GM12878 (cell line): ENCODE measurements at regions not wholly inside any gene's neighbourhood (a gene's known extent, or its start where the extent isn't known, plus 50 kb on each side); places are given as distances from the start of the nearest gene placed in this dataset.

Experiments used
- ATAC-seq: fragments of 200-7000 bp; cut with Tn5 transposase; 3 replicates; pipeline ENCODE4 v1.9.1; 2020; ENCODE audit warnings: mild to moderate bottlenecking, moderate library complexity
- BruUV-seq: library from RNA; stranded (reverse); fragments of 400-500 nt; replicated peaks from 2 replicates; lab custom pipeline; 2021; lab: Mats Ljungman, UMichigan
- CTCF ChIA-PET: fragments of 300-600 bp; sonication (Branson Sonifier 250); formaldehyde crosslinking; extraction: SDS; loops from one replicate; lab custom pipeline; 2021; ENCODE audit warnings: inconsistent platforms; lab: Yijun Ruan, JAX
- POLR2A ChIA-PET: fragments of 350-600 bp; formaldehyde crosslinking; extraction: SDS; loops from one replicate; lab custom pipeline; 2021; ENCODE audit warnings: inconsistent platforms; lab: Charles Lee
- RAD21 ChIA-PET: fragments of 300-600 bp; sonication (Branson Sonifier 250); formaldehyde crosslinking; loops from one replicate; lab custom pipeline; 2023; ENCODE audit warnings: antibody characterized with exemption; ENCODE audit not compliant: unreplicated experiment; lab: Charles Lee
- SMC1A ChIA-PET: fragments of 300-600 bp; sonication (Branson Sonifier 250); formaldehyde crosslinking; loops from one replicate; lab custom pipeline; 2023; ENCODE audit not compliant: unreplicated experiment, uncharacterized antibody; lab: Charles Lee
- DNase-seq: peaks from one replicate; pipeline ENCODE4 v3.0.0-alpha.2; 2011; ENCODE audit warnings: low read depth, low spot score
- FAIRE-seq: peaks from 3 replicates; lab custom pipeline; 2011; peaks lifted over from hg19 to GRCh38; lab: Jason Lieb, UNC
- H2AFZ ChIP-seq: 2 replicates; pipeline ENCODE4 v1.6.0; 2011; ENCODE audit warnings: low read depth, low read length, control low read depth; ENCODE audit not compliant: control insufficient read depth
- H3K27ac ChIP-seq: 2 replicates; pipeline ENCODE4 v1.5.1; 2011; ENCODE audit warnings: control low read depth; ENCODE audit not compliant: control insufficient read depth, insufficient read depth
- H3K27me3 ChIP-seq, 2 experiments: replicated peaks in 1 of 2; 2 replicates each; pipeline versions ENCODE4 v1.6.0 to v1.6.1; 2011; ENCODE audit warnings: low read length in 1 of 2; ENCODE audit not compliant: control insufficient read depth in 2 of 2, insufficient read depth in 2 of 2
- H3K36me3 ChIP-seq, 2 experiments: 2 replicates each; pipeline ENCODE4 v1.5.1; 2011; ENCODE audit warnings: low read length in 1 of 2; ENCODE audit not compliant: control insufficient read depth in 2 of 2, insufficient read depth in 2 of 2
- H3K4me1 ChIP-seq: 2 replicates; pipeline ENCODE4 v1.6.1; 2011; ENCODE audit warnings: mild to moderate bottlenecking, low read length, moderate library complexity, mixed read lengths; ENCODE audit not compliant: control insufficient read depth, insufficient read depth
- H3K4me2 ChIP-seq: 2 replicates; pipeline ENCODE4 v1.6.0; 2011; ENCODE audit warnings: control low read depth; ENCODE audit not compliant: control insufficient read depth, insufficient read depth
- H3K4me3 ChIP-seq: fragments of 200-600 bp; sonication (generic); 2 replicates; pipeline ENCODE4 v1.5.1; 2016
- H3K79me2 ChIP-seq: 2 replicates; pipeline ENCODE4 v1.6.0; 2011; ENCODE audit warnings: low read length; ENCODE audit not compliant: control insufficient read depth, insufficient read depth
- H3K9ac ChIP-seq: 2 replicates; pipeline ENCODE4 v1.8.0; 2011; ENCODE audit warnings: low read length, control low read depth, mixed read lengths; ENCODE audit not compliant: control insufficient read depth, insufficient read depth
- H3K9me3 ChIP-seq: replicated peaks from 3 replicates; pipeline ENCODE4 v1.5.1; 2011; ENCODE audit warnings: mild to moderate bottlenecking, low read length; ENCODE audit not compliant: control insufficient read depth, insufficient read depth
- H4K20me1 ChIP-seq: 2 replicates; pipeline ENCODE4 v1.6.0; 2011; ENCODE audit not compliant: control insufficient read depth, insufficient read depth
- ATF7 ChIP-seq: fragments of 450-650 bp; IDR thresholded peaks from 2 replicates; pipeline ENCODE4 v1.6.1; 2016; ENCODE audit warnings: low read depth, mild to moderate bottlenecking
- BHLHE40 ChIP-seq, 2 experiments: fragments of 450-650 bp in 1 of 2; IDR thresholded peaks; 2 replicates each; pipeline ENCODE4 v1.6.1; 2011 to 2017; ENCODE audit warnings: low read depth in 2 of 2, borderline replicate concordance in 1 of 2, improper control_type of control experiment in 1 of 2, low read length in 1 of 2, mild to moderate bottlenecking in 1 of 2
- NR2C1 ChIP-seq: fragments of 450-650 bp; IDR thresholded peaks from 2 replicates; pipeline ENCODE4 v1.6.1; 2017; ENCODE audit warnings: antibody characterized with exemption, mild to moderate bottlenecking, moderate library complexity
- USF2 ChIP-seq: IDR thresholded peaks from 2 replicates; pipeline ENCODE4 v1.6.1; 2011; ENCODE audit warnings: low read depth, low read length, improper control_type of control experiment, borderline replicate concordance
- ZSCAN29 ChIP-seq: fragments of 450-650 bp; IDR thresholded peaks from 2 replicates; pipeline ENCODE4 v1.6.1; 2017; ENCODE audit warnings: mild to moderate bottlenecking, moderate library complexity
- WGBS: methylation state at CpG from one replicate; pipeline ENCODE4 v1.1.6; 2016; ENCODE audit warnings: low lambda C conversion rate; ENCODE audit not compliant: insufficient replicate concordance, insufficient coverage; ENCODE audit errors: missing lambda C conversion rate; 5-methylcytosine and 5-hydroxymethylcytosine counted together
- in situ Hi-C: fragments of 300-500 bp; cut with MboI; formaldehyde crosslinking; loops from 9 replicates; pipeline ENCODE4 v1.14.3; 2018; ENCODE audit warnings: mixed read lengths
- intact Hi-C: fragments of 100-400 bp; cut with micrococcal nuclease; formaldehyde crosslinking; loops from one replicate; pipeline ENCODE4 v1.14.2; 2022; ENCODE audit not compliant: unreplicated experiment
- TF ChIP-seq, protein P1 (sequence below): IDR thresholded peaks from 2 replicates; pipeline ENCODE4 v1.6.1; 2012; ENCODE audit warnings: low read depth, low read length, improper control_type of control experiment
- TF ChIP-seq, protein P2 (sequence below): fragments of 450-650 bp; formaldehyde crosslinking; IDR thresholded peaks from 2 replicates; pipeline ENCODE4 v1.4.0; 2020; ENCODE audit warnings: mild to moderate bottlenecking, moderate library complexity
- TF ChIP-seq, protein P3 (sequence below): IDR thresholded peaks from 2 replicates; pipeline ENCODE4 v1.6.1; 2012; ENCODE audit warnings: improper control_type of control experiment, low read depth, low read length; ENCODE audit not compliant: insufficient replicate concordance

DNA sequence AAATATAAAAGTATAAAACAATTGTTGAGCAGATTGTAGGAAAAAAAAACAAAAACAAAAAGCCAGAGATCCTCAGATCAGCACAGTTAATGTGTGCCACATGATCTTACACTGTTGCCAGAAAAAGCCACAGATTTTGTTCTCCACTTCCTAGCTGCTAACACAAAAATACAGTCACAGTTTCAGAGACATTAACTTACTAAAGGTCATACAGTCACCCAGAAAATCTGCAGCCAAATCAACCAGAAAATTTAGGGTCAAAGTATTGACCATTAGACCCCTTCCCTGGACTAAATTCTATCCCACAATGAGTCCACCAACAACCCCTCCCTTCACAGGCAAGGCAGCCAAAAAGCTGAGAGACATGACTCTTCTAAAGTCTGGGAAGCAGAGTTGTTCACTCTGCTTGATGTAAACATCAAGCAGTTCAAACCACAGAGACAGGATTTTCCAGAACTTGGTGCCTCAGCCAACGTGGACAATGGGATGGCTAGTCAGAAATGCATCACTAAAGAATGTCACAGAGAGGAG is 59.1 kb downstream of the SST start:
- in situ Hi-C loops: no loop called here
- CTCF ChIA-PET: interaction anchor here (0.7 to 1.5 kb wide), 4 partner anchors 9 to 69 kb away, joined by 3 to 6 read pairs (median 4); no protein-coding TSS in a partner anchor
- TF ChIP-seq, protein P1, sequence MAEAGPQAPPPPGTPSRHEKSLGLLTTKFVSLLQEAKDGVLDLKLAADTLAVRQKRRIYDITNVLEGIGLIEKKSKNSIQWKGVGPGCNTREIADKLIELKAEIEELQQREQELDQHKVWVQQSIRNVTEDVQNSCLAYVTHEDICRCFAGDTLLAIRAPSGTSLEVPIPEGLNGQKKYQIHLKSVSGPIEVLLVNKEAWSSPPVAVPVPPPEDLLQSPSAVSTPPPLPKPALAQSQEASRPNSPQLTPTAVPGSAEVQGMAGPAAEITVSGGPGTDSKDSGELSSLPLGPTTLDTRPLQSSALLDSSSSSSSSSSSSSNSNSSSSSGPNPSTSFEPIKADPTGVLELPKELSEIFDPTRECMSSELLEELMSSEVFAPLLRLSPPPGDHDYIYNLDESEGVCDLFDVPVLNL: no peak
- TF ChIP-seq USF2: no peak
- TF ChIP-seq, protein P2, sequence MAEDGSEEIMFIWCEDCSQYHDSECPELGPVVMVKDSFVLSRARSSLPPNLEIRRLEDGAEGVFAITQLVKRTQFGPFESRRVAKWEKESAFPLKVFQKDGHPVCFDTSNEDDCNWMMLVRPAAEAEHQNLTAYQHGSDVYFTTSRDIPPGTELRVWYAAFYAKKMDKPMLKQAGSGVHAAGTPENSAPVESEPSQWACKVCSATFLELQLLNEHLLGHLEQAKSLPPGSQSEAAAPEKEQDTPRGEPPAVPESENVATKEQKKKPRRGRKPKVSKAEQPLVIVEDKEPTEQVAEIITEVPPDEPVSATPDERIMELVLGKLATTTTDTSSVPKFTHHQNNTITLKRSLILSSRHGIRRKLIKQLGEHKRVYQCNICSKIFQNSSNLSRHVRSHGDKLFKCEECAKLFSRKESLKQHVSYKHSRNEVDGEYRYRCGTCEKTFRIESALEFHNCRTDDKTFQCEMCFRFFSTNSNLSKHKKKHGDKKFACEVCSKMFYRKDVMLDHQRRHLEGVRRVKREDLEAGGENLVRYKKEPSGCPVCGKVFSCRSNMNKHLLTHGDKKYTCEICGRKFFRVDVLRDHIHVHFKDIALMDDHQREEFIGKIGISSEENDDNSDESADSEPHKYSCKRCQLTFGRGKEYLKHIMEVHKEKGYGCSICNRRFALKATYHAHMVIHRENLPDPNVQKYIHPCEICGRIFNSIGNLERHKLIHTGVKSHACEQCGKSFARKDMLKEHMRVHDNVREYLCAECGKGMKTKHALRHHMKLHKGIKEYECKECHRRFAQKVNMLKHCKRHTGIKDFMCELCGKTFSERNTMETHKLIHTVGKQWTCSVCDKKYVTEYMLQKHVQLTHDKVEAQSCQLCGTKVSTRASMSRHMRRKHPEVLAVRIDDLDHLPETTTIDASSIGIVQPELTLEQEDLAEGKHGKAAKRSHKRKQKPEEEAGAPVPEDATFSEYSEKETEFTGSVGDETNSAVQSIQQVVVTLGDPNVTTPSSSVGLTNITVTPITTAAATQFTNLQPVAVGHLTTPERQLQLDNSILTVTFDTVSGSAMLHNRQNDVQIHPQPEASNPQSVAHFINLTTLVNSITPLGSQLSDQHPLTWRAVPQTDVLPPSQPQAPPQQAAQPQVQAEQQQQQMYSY (CRISPR knock-in tag): no peak
- no peak for TF ChIP-seq ZSCAN29
- no peak for TF ChIP-seq BHLHE40 (IDR thresholded peaks at IDR 0.05; ENCODE audit: borderline replicate concordance in 1 of 2, low read depth in 2 of 2, low read length in 1 of 2)
- TF ChIP-seq, protein P3, sequence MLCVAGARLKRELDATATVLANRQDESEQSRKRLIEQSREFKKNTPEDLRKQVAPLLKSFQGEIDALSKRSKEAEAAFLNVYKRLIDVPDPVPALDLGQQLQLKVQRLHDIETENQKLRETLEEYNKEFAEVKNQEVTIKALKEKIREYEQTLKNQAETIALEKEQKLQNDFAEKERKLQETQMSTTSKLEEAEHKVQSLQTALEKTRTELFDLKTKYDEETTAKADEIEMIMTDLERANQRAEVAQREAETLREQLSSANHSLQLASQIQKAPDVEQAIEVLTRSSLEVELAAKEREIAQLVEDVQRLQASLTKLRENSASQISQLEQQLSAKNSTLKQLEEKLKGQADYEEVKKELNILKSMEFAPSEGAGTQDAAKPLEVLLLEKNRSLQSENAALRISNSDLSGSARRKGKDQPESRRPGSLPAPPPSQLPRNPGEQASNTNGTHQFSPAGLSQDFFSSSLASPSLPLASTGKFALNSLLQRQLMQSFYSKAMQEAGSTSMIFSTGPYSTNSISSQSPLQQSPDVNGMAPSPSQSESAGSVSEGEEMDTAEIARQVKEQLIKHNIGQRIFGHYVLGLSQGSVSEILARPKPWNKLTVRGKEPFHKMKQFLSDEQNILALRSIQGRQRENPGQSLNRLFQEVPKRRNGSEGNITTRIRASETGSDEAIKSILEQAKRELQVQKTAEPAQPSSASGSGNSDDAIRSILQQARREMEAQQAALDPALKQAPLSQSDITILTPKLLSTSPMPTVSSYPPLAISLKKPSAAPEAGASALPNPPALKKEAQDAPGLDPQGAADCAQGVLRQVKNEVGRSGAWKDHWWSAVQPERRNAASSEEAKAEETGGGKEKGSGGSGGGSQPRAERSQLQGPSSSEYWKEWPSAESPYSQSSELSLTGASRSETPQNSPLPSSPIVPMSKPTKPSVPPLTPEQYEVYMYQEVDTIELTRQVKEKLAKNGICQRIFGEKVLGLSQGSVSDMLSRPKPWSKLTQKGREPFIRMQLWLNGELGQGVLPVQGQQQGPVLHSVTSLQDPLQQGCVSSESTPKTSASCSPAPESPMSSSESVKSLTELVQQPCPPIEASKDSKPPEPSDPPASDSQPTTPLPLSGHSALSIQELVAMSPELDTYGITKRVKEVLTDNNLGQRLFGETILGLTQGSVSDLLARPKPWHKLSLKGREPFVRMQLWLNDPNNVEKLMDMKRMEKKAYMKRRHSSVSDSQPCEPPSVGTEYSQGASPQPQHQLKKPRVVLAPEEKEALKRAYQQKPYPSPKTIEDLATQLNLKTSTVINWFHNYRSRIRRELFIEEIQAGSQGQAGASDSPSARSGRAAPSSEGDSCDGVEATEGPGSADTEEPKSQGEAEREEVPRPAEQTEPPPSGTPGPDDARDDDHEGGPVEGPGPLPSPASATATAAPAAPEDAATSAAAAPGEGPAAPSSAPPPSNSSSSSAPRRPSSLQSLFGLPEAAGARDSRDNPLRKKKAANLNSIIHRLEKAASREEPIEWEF: no peak
- no peak for TF ChIP-seq NR2C1
- no peak for TF ChIP-seq ATF7

More for the DNA sequence above, 59.1 kb downstream of the SST start:
- no peaks in the 10 kb centered on the region for H3K79me2 ChIP-seq
- POLR2A ChIA-PET: no interaction called here
- SMC1A ChIA-PET: no interaction called here
- no TSS peak for BruUV-seq
- H3K4me1 ChIP-seq: no peaks in the 10 kb centered on the region
- WGBS: 0% methylated on average over 1 of the region's 1 CpG
- H3K9ac ChIP-seq: no peak overlapping the region
- no peaks in the 10 kb centered on the region for H4K20me1 ChIP-seq
- H3K4me2 ChIP-seq: no peak overlapping the region
- intact Hi-C loops: no loop called here
- RAD21 ChIA-PET: interaction anchor here (3.3 kb wide), 1 partner anchor 68 kb away, joined by 9 read pairs; no protein-coding TSS in a partner anchor
- ATAC-seq (no peak), DNase-seq (no peak), FAIRE-seq (no peak)
- H3K4me3 ChIP-seq: no peak overlapping the region
- H3K27me3 ChIP-seq: peaks cover 0 to 3% of the 10 kb centered on the region in 2 experiments; a peak in 2 of 4 replicates
- H2AFZ ChIP-seq: no peak overlapping the region
- H3K36me3 ChIP-seq: no peaks in the 10 kb centered on the region
- no peak overlapping the region for H3K27ac ChIP-seq
- no peaks in the 10 kb centered on the region for H3K9me3 ChIP-seq
